GM12892 (cell line): ENCODE measurements at regions not wholly inside any gene's neighbourhood (a gene's known extent, or its start where the extent isn't known, plus 50 kb on each side); places are given as distances from the start of the nearest gene placed in this dataset.
"Not testable (repeated sequence)": the region's sequence is repeated elsewhere in the genome, so short reads cannot be mapped to it uniquely, and the experiment has no call there.

Experiments used
- DNase-seq: peaks from one replicate; pipeline ENCODE4 v3.0.0; 2011; ENCODE audit not compliant: insufficient read length
- FAIRE-seq: peaks from 2 replicates; lab custom pipeline; 2011; peaks lifted over from hg19 to GRCh38; lab: Jason Lieb, UNC
- POLR2A ChIP-seq: IDR thresholded peaks from 2 replicates; pipeline ENCODE4 v1.6.1; 2011; ENCODE audit warnings: low read depth, low read length, control low read depth
- POLR2AphosphoS5 ChIP-seq: IDR thresholded peaks from 2 replicates; pipeline ENCODE4 v1.6.1; 2011; ENCODE audit warnings: low read depth, low read length, control low read depth
- TAF1 ChIP-seq: IDR thresholded peaks from 2 replicates; pipeline ENCODE4 v1.6.1; 2011; ENCODE audit warnings: low read depth, mild to moderate bottlenecking, control low read depth, low read length, borderline replicate concordance

- DNase-seq (no peak), FAIRE-seq (no peak)
- TF ChIP-seq POLR2AphosphoS5 (no peak), POLR2A (no peak), TAF1 (no peak)
These were observed 259.8 kb upstream of the HDAC4 start for GRCh38 chr2:239660390-239661230.

GRCh38 chr2:239657992-239658391 lies 257.2 kb upstream of the HDAC4 start:
- no peak for FAIRE-seq
- TF ChIP-seq POLR2AphosphoS5 (no peak), POLR2A (no peak), TAF1 (no peak)
- DNase-seq = no peak

GRCh38 chr2:239657236-239657635 lies 256.4 kb upstream of the HDAC4 start:
- TF ChIP-seq TAF1 (no peak), POLR2AphosphoS5 (no peak), POLR2A (no peak)
- DNase-seq (no peak), FAIRE-seq (no peak)

DNA sequence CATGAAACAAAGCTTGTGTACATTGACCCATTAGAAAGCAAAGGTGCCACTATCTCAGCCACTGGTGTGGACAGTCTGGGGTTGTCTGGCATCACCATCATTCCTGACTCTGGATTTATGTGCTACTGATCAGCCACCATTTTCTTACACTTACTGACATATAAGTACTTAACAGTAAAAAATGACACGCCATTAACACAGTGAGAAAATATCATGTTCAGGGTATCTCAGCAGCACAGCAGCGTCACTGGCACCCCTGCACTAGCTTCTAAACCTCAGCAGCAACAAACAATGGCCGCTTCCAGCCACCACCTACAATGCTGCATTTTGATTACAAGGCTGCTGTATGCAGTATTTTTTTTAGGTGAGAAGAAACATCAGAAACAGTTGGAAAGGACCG lies 253.4 kb upstream of the HDAC4 start:
- TF ChIP-seq POLR2AphosphoS5 = no peak
- TF ChIP-seq POLR2A = no peak
- no peak for TF ChIP-seq TAF1

GRCh38 chr2:239651859-239652258 lies 251.0 kb upstream of the HDAC4 start:
- no peak for TF ChIP-seq TAF1
- no peak for TF ChIP-seq POLR2A
- TF ChIP-seq POLR2AphosphoS5 = no peak
- FAIRE-seq = no peak

More for the DNA sequence above, 253.4 kb upstream of the HDAC4 start:
- DNase-seq = no peak
- no peak for FAIRE-seq

GRCh38 chr2:239650674-239651073 lies 249.9 kb upstream of the HDAC4 start:
- no peak for TF ChIP-seq TAF1
- TF ChIP-seq POLR2A = no peak
- no peak for TF ChIP-seq POLR2AphosphoS5
- no peak for DNase-seq
- no peak for FAIRE-seq

More at GRCh38 chr2:239651859-239652258, 251.0 kb upstream of the HDAC4 start:
- DNase-seq = no peak

DNA sequence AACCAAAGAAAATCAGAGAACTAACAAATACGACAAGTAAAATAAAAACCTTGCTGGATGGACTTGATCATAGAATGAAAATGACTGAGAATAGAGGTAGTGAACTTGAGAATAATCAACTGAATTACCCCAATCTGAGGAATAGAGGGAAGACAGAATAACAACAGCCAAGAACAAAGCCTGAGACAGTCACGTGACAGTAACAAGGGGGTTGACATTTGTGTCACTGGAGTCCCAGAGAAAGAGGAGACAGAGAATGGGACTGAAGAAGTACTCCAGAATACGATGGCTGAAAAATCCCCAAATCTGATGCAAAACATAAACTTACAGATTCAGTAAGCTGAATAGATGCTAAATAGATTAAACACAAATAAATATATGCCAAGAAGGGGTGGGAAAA lies 248.5 kb upstream of the HDAC4 start:
- DNase-seq (no peak), FAIRE-seq (no peak)
- TF ChIP-seq POLR2AphosphoS5 (no peak), TAF1 (no peak), POLR2A (no peak)

- FAIRE-seq (no peak), DNase-seq (no peak)
- TF ChIP-seq TAF1 (no peak), POLR2A (no peak), POLR2AphosphoS5 (no peak)
These were observed 247.8 kb upstream of the HDAC4 start for GRCh38 chr2:239648607-239649006.

GRCh38 chr2:239647052-239647819 lies 246.4 kb upstream of the HDAC4 start:
- DNase-seq (no peak), FAIRE-seq (no peak)
- TF ChIP-seq TAF1 (no peak), POLR2AphosphoS5 (no peak), POLR2A (no peak)

DNA sequence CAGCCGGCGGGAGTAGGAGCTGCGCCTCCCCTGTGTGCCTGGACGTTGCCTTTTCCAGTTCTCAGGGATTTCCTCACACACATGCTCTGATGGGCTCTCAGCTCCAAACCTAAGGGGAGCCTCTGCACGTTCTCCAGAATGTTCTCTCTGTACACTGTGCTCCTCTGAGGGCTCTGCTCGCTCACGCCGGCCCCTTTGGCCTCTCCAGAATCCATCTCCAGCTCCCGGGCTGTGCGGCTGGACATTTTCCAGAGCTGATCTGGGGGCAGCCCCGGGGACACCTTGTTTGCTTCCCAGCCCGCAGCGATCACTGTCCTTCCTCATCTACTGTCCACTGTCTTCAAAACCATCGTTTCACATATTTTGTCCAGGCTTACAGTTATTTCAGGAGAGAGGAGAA lies 245.4 kb upstream of the HDAC4 start:
- TF ChIP-seq POLR2A = no peak
- FAIRE-seq (no peak), DNase-seq (no peak)

DNA sequence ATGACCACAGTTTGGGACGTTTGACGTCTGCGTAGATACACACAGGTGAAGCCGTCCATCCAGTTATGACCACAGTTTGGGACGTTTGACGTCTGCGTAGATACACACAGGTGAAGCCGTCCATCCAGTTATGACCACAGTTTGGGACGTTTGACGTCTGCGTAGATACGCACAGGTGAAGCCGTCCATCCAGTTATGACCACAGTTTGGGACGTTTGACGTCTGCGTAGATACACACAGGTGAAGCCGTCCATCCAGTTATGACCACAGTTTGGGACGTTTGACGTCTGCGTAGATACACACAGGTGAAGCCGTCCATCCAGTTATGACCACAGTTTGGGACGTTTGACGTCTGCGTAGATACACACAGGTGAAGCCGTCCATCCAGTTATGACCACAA lies 243.8 kb upstream of the HDAC4 start:
- DNase-seq, FAIRE-seq: not testable (repeated sequence)

- FAIRE-seq (peak; percentile 68), DNase-seq (no peak)
- no peak for TF ChIP-seq POLR2AphosphoS5
These were observed 243.2 kb upstream of the HDAC4 start for GRCh38 chr2:239644011-239644410.
